ENCODE measurements at regions not wholly inside any gene's neighbourhood (a gene's known extent, or its start where the extent isn't known, plus 50 kb on each side); places are given as distances from the start of the nearest gene placed in this dataset.

GRCh38 chr4:71945791-71946190 lies 86.0 kb upstream of the NPFFR2 start:
- Histone ChIP-seq H2BK15ac (ENCODE audit: low read length) (no peak overlapping the region), H3K18ac (ENCODE audit: extremely low read depth, low read length) (no peak overlapping the region), H2AFZ (ENCODE audit: low read length) (no peak overlapping the region), H2BK5ac (ENCODE audit: low read depth, low read length) (no peak overlapping the region), H3K4ac (replicated peaks; ENCODE audit: insufficient read length, low read depth, low read length) (no peak overlapping the region), H3K23me2 (ENCODE audit: low read depth, low read length) (no peaks in the 10 kb centered on the region), H3K4me2 (ENCODE audit: insufficient read depth in 1 of 2, low read depth in 2 of 2, low read length in 2 of 2) (no peak overlapping the region), H2BK120ac (replicated peaks; ENCODE audit: low read depth, low read length) (no peak overlapping the region), H3K56ac (replicated peaks; ENCODE audit: insufficient read length, low read depth, low read length) (no peak overlapping the region), H2BK12ac (ENCODE audit: low read depth, low read length) (no peak overlapping the region), H3K79me1 (ENCODE audit: low read depth, low read length) (no peaks in the 10 kb centered on the region), H3K36me3 (ENCODE audit: control insufficient read depth in 2 of 4, insufficient read depth in 4 of 4, low read length in 3 of 4) (peaks cover 0 to 20% (median 1%) of the 10 kb centered on the region in 4 experiments; a peak in 3 of 8 replicates), H3K27me3 (replicated peaks in 1 of 4; ENCODE audit: control insufficient read depth in 3 of 4, extremely low read depth in 1 of 4, insufficient read depth in 3 of 4, low read length in 3 of 4) (no peaks in the 10 kb centered on the region), H2AK5ac (ENCODE audit: low read depth, low read length) (no peak overlapping the region), H3K4me3 (ENCODE audit: extremely low read depth in 1 of 4, insufficient read depth in 2 of 4, low read depth in 3 of 4, low read length in 4 of 4) (no peak overlapping the region), H3K23ac (ENCODE audit: insufficient read length) (no peak overlapping the region), H3K9ac (replicated peaks in 1 of 4; ENCODE audit: extremely low read depth in 1 of 4, low read depth in 3 of 4, low read length in 3 of 4) (no peak overlapping the region), H3K27ac (ENCODE audit: low read depth, low read length) (no peak overlapping the region), H4K91ac (replicated peaks; ENCODE audit: insufficient read length, low read length) (no peak overlapping the region), H4K8ac (ENCODE audit: extremely low read depth, insufficient read depth, low read length) (no peak overlapping the region), H3K4me1 (replicated peaks in 1 of 4; ENCODE audit: control insufficient read depth in 3 of 4, insufficient read depth in 4 of 4, low read length in 3 of 4) (no peaks in the 10 kb centered on the region), H4K20me1 (replicated peaks in 1 of 2; ENCODE audit: control insufficient read depth in 1 of 2, insufficient read depth in 2 of 2, low read length in 2 of 2) (no peaks in the 10 kb centered on the region), H3K79me2 (ENCODE audit: control insufficient read depth in 1 of 2, insufficient read depth in 2 of 2, low read length in 2 of 2) (no peaks in the 10 kb centered on the region), H3K9me3 (ENCODE audit: insufficient read depth in 2 of 2, low read depth in 1 of 2, low read length in 1 of 2) (peaks cover 34 to 37% of the 10 kb centered on the region in 2 experiments), H3K14ac (ENCODE audit: insufficient read length) (no peak overlapping the region), H2BK20ac (ENCODE audit: low read length) (no peak overlapping the region), H4K5ac (ENCODE audit: insufficient read length, low read depth, low read length) (no peak overlapping the region)
- no peak for DNase-seq (ENCODE audit: low read depth in 1 of 2, low spot score in 2 of 2)
- no peak for FAIRE-seq
- TF ChIP-seq RFX5 (IDR thresholded peaks at IDR 0.05; ENCODE audit: borderline replicate concordance, low read depth, low read length) (no peak), ZNF274 (IDR thresholded peaks at IDR 0.05; ENCODE audit: borderline replicate concordance, extremely low read depth, low read length) (no peak), RXRA (IDR thresholded peaks at IDR 0.05; ENCODE audit: insufficient read depth, low read depth, low read length) (no peak), RAD21 (IDR thresholded peaks at IDR 0.05 in 1 of 2, conservative IDR thresholded peaks at IDR 0.05 in 1 of 2; ENCODE audit: low read depth in 2 of 2, low read length in 2 of 2) (no peak), E2F6 (IDR thresholded peaks at IDR 0.05) (no peak), SIX5 (IDR thresholded peaks at IDR 0.05; ENCODE audit: low read depth, low read length) (no peak), RBBP5 (IDR thresholded peaks at IDR 0.05; ENCODE audit: borderline replicate concordance, low read depth, low read length) (no peak), CBX5 (IDR thresholded peaks at IDR 0.05; ENCODE audit: low read depth, low read length) (no peak), CTBP2 (IDR thresholded peaks at IDR 0.05; ENCODE audit: borderline replicate concordance, insufficient read depth, insufficient read length, low read length) (no peak), SP1 (IDR thresholded peaks at IDR 0.05; ENCODE audit: low read depth, low read length) (no peak), KDM4A (IDR thresholded peaks at IDR 0.05; ENCODE audit: low read depth, low read length, severe bottlenecking) (no peak)
- CTCF ChIA-PET (ENCODE audit: partially characterized antibody) = no interaction called here
- POLR2A ChIA-PET (ENCODE audit: partially characterized antibody) = no interaction called here
- 50% methylated on average over 2 of the region's 2 CpGs; no CpG with 5 or more reads in 1 of the 2 experiments for WGBS, 2 experiments (ENCODE audit: extremely low coverage in 1 of 2, insufficient coverage in 1 of 2, insufficient read length in 1 of 2, insufficient replicate concordance in 2 of 2, low coverage in 1 of 2, low lambda C conversion rate in 2 of 2, missing lambda C conversion rate in 1 of 2)
